Medulla oblongata (tissue), 1 donor: ENCODE measurements at regions not wholly inside any gene's neighbourhood (a gene's known extent, or its start where the extent isn't known, plus 50 kb on each side); places are given as distances from the start of the nearest gene placed in this dataset.

ENCODE experiments used
- DNase-seq: peaks from one replicate; pipeline ENCODE4 v3.0.0-alpha.2; 2015; ENCODE audit errors: extremely low spot score

DNA sequence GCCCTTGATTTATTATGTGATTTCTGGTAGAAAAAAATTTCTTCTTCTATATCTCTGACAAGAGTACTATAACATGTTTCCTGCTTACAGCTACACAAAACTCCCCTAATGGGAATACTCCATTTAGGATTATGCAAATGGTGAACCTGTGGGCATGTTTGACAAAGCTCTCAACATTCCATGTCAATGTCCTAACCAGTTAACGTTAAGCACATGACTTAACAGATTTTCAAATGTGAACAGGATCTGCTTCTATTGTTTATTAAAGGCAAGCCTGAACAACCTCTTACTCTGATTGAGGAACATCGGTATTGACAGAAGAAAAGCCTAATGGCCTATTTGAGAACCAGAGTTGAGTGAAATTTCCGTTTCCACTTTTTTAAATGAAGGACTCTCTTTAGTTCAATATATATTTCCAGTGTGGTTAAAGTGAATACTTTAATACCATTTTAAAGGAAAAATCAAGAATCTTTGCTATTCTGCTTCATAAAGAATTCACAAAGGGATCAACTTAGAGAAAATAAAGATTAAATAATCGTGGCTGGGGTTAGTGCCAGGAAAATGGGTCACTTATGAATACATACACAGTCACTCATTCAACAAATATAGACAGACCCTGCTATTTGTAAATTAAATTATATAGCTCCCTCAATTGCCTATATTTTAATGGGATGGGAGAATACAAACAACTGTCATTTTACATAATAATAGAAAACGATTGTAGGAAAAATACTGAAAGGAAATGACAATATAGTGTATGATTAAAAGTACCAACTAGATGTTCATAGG lies 300.3 kb upstream of the CBLB start:
- DNase-seq = no peak

DNA sequence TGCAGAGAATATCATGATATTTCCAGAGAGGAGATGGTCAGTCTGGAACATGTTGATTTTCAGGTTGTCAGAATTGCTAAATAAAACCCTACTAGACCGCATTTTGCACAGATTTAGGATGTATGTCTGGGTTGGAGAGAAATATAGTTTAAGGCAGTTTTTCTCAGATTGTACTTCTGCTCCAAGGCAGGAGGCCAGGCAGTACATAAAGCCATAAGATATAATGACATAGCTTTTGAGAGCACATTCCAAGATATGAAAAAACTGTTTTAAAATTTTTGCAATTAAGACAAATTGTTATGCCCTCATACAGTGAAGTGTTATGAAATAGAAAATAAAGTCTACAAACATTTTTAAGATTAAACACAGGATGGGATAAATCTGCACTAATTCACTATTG lies 301.8 kb upstream of the CBLB start:
- no peak for DNase-seq

GRCh38 chr3:106172101-106172500 lies 303.3 kb upstream of the CBLB start:
- DNase-seq = no peak

DNA sequence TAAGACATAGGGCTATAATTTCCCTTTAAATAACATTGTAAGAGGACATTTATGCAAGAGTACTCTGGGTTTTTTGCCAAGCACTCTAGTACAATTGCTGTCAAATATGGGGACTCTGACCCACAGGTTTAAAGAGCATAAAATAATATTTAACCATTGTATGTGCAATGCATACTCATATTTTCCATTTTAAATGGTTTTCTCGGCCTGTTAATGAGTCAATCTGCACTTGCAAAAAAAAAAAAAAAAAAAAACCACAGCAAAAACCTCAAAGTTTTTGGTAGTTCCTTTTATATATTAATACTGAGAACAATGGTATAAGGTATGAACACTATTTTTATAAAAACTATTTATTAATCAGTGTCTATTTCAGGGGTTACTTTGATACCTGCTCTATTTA lies 304.0 kb upstream of the CBLB start:
- no peak for DNase-seq

- DNase-seq = no peak
Observed at GRCh38 chr3:106175276-106175675, 306.5 kb upstream of the CBLB start.

DNA sequence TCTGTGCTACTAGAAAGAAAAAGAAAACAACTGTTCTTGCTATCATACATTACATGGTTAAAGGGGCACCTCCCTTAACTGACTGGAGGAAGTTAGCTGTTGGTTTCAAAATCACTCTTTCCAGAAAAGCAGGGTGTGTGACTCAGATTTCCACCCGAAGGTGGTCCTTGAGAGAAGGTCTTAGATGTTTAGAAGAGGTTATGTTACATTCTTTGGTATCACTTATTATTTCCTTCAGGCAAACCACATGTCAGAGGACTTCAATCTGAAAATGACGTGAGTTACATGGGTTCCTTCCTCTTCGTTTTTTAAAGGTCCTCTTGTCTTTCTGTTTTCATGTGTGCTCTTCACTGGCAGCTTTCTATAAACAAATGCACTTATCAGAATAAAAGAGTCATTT lies 307.9 kb upstream of the CBLB start:
- no peak for DNase-seq

DNA sequence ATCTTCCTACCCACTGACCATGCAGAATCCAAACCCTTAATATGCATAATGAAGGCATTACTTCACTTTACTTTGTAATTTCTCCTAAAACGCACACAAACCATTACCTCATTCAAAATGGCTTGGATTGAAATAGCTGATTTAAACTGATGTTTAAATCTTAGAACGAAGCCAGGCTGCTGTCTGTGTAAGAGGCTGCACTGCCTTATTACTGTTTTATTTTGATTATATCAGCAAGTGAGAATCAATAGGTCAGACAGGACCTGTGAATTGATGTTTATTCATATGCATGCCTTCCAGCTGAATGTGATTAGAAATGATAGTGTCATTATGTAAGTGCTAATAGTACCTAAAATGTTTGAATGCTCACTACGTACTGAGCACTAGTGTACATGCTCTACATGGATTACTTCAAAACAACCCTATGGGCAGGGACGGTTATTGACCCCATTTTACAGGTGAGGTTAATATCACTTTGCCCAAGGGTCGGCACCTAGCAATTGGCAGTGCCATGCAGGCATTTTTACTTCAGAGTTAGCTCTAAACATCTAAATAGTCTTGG lies 314.2 kb upstream of the CBLB start:
- no peak for DNase-seq

GRCh38 chr3:106183762-106184391 lies 315.1 kb upstream of the CBLB start:
- no peak for DNase-seq

- no peak for DNase-seq
Observed at GRCh38 chr3:106184540-106185457, 316.0 kb upstream of the CBLB start.

GRCh38 chr3:106185949-106186348 lies 317.1 kb upstream of the CBLB start:
- no peak for DNase-seq

DNA sequence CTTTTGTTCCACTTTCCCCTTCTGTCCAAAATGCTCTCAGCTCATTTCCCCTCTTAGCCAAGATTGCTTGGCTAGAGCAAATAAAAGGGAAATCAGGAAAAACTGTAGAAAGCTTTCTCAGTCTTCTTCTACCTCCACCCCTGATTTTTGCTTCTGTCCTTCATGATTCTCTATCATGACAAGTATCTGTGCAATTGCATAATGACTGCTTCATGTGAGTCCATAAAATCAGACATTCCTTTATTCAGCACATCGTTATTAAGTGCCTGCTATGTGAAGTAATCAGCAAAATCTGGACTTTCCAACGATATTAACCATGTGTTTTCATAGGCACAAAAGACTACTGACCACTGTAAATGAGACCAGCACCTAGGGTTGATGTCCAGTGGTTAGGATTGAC lies 321.5 kb upstream of the CBLB start:
- no peak for DNase-seq

DNA sequence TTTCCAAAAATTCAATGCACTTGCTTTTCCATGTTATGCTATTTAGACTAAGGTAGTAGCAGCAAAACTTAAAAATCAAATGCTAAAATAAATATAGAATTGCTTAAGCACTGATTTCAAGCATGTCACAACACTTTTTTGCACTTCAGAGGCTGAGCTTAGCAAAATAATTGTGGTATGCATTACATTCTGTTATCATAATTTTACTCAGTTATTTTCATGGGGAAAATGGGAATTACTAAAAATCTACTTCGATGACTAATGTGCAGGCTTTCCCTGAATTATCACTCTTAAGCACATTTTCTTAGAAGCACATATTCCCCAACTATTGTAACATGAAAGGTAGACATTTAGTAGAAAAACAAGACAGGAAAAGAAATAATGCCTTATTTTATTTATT lies 322.4 kb upstream of the CBLB start:
- no peak for DNase-seq

DNA sequence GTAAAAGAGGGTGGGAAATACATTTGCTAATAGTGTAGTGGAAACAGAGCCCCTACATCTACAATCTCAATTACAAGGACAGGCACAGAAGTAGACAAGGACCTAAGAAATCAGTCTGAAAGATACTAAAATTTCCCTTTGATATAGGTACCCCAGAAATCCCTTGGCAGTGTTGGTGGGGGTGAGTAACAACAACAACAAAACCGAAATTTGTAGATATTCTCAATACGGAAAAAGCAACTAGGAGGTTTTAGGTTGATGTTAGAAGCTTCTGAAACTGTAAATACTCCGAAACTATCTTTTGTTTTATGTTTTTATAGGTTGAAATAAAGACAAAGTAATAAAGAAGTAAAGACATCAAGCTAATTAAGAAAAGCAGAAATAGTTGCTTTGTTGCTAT lies 323.1 kb upstream of the CBLB start:
- no peak for DNase-seq

DNA sequence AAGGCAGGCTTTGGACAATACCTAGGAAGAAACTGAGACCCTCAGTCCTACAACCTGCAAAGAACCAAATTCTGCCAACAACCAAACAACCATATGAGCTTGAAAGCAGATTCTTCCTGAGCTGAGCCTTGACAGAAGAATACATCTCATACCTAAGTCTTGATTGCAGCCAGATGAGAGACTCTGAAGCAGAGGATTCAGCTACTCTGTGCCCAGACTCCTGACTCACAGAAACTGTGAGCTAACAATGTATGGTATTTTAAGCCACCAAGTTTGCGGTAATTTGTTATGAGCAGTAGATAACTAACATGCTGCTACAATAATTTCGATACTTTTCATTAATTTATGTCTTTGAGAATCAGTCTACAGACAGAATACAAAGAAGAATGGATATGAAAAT lies 325.1 kb upstream of the CBLB start:
- DNase-seq = no peak

GRCh38 chr3:106194726-106195125 lies 325.9 kb upstream of the CBLB start:
- no peak for DNase-seq

DNA sequence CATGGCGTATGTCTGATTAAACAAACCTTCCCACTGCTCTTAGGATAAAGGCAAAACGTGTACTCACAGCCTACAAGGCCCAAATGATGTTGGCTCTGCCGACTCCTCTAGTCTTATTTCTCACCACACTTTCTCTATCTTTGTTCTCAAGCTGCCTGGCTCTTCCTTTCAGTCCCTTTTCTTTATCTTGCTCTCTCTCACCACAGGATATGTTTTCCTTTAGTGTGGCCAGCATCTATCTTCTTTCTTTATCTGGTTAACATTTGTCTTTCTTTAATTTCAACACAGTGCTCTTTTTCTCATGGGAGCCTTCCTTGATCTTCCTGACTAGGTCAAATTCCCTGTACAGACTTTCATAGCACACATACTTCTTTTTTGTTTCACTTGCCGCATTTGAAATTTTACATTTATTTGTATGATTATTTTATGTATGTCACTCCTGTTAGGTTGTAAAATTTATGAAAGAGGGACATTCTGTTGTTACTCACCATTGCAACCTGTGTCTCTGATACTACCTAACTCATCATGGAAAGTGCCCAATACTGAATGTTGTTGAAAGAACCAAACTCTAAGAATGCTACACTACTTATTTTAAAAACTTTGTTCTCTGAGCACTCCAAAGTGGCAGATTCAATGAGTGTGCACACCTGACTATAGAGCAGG lies 328.9 kb upstream of the CBLB start:
- no peak for DNase-seq

DNA sequence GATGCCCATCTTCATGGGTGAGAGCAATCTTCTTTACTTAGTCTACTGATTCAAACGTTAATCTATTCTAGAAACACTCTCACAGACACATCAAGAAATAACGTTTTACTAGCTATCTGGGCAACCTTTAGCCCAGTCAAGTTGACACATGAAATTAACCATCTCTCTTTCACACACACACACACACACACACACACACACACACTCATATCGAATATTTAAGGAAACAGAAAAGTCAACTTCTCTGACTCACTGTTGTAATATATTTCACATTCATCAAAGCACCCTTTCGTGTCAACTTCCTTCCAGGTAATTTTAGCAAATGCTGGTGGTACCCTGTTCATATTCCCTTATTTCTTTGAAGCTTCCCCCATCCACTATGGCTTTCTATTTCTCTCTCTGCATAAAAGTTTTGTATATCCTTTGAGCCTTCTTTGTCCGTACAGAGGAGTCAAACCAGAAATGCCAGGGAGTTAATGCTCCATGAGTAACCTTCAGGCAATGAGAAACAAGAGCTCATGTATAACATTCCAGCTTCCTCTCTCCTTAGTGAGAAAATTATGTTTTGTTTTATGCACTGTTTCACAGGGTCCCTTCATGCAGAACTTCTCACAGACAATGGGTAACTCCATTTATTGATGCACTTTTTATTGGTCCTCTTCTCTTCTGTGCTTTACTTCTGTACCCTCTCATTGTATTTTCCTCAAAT lies 335.5 kb upstream of the CBLB start:
- DNase-seq = no peak

- DNase-seq = peak; percentile 16
Observed at GRCh38 chr3:106206146-106206545, 337.3 kb upstream of the CBLB start.

DNA sequence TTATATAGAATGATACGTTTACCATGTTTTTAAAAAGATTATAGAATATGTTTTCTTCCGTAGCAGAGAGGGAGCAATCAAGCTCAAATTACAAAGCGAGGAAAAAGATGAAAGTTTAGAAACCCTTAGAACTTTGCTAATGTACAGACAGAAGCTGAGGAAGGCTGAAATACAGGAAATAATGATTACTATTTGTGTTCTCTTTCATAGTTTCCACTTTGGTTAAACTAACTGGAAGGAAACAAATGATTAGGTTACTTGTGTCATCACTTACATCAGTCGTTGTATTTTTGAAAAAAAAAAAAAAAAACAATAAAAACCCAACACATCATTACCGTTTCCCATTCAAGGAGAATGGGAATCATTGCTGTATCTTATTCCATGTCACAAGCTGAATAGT lies 337.8 kb upstream of the CBLB start:
- no peak for DNase-seq

DNA sequence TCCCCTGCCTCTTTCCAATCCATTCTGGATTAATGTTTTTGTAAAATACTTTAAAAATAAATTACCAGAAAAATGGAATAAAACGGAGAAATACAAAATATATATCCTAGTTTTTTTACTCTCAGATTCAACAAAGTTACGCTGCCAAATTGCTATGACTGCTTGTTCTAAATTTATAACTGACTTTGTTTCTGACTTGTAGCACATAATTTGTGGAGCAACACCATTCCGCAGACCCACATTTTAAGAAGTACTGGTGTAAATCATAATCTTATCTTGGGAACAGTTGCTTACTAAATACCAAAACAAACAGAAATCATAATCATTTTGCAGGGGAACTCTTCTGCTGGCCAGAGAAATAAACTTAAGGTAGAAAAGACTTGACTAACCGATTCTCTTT lies 339.4 kb upstream of the CBLB start:
- no peak for DNase-seq

- no peak for DNase-seq
Observed at GRCh38 chr3:106208967-106209366, 340.2 kb upstream of the CBLB start.
